ENCODE measurements at regions not wholly inside any gene's neighbourhood (a gene's known extent, or its start where the extent isn't known, plus 50 kb on each side); places are given as distances from the start of the nearest gene placed in this dataset.

- Histone ChIP-seq H4K91ac (ENCODE audit: insufficient read length, low read depth, low read length) (no peak overlapping the region), H3K79me1 (ENCODE audit: insufficient read depth, low read depth, low read length, poor library complexity, severe bottlenecking) (no peaks in the 10 kb centered on the region), H2BK20ac (ENCODE audit: low read depth, low read length, poor library complexity, severe bottlenecking) (no peak overlapping the region), H3K4me1 (ENCODE audit: insufficient read depth, low read length) (no peaks in the 10 kb centered on the region), H2AFZ (ENCODE audit: low read length) (no peak overlapping the region), H3K4me2 (ENCODE audit: insufficient read depth, insufficient read length, low read length) (no peak overlapping the region), H2BK12ac (ENCODE audit: insufficient read length, low read depth, low read length) (no peak overlapping the region), H3K56ac (ENCODE audit: insufficient read length, low read depth, low read length) (no peak overlapping the region), H3K27ac (ENCODE audit: insufficient read length, low read depth, low read length) (no peak overlapping the region), H3K79me2 (ENCODE audit: insufficient read depth, low read length) (no peaks in the 10 kb centered on the region), H3K27me3 (ENCODE audit: insufficient read depth, low read length) (no peaks in the 10 kb centered on the region), H3K9ac (ENCODE audit: extremely low read depth, insufficient read length, low read length) (no peak overlapping the region), H3K14ac (ENCODE audit: insufficient read depth, low read length) (no peak overlapping the region), H4K5ac (ENCODE audit: insufficient read length, low read depth, low read length) (no peak overlapping the region), H3K4ac (ENCODE audit: low read depth, low read length) (no peak overlapping the region), H3K18ac (ENCODE audit: insufficient read length, low read depth, low read length) (no peak overlapping the region), H3K9me3 (ENCODE audit: control insufficient read depth, low read depth, low read length) (no peaks in the 10 kb centered on the region), H3K23me2 (ENCODE audit: insufficient read length, low read depth, low read length, poor library complexity, severe bottlenecking) (no peaks in the 10 kb centered on the region), H3T11ph (ENCODE audit: low read length) (no peak overlapping the region), H4K20me1 (ENCODE audit: control insufficient read depth, insufficient read depth, insufficient read length) (no peaks in the 10 kb centered on the region), H2AK5ac (ENCODE audit: insufficient read length, low read length) (no peak overlapping the region), H4K8ac (replicated peaks; ENCODE audit: insufficient read length, low read depth, low read length) (no peak overlapping the region), H2BK15ac (ENCODE audit: low read depth, low read length) (no peak overlapping the region), H2BK120ac (ENCODE audit: low read depth, low read length, poor library complexity, severe bottlenecking) (no peak overlapping the region), H2BK5ac (ENCODE audit: insufficient read length, low read length) (no peak overlapping the region), H3K23ac (ENCODE audit: insufficient read length, low read depth, low read length) (no peak overlapping the region)
- Mint-ChIP-seq H3K4me3 (no peak overlapping the region), H3K36me3 (ENCODE audit: insufficient read depth in 1 of 3, low read depth in 3 of 3) (peaks cover 2 to 12% (median 7%) of the 10 kb centered on the region in 3 experiments; a peak in 4 of 7 replicates), H3K9me3 (peaks cover 0 to 4% of the 10 kb centered on the region in 2 experiments; a peak in 1 of 5 replicates), H3K27ac (no peak overlapping the region), H3K4me1 (peaks cover 17 to 18% of the 10 kb centered on the region in 2 experiments), H3K27me3 (ENCODE audit: low read depth) (no peaks in the 10 kb centered on the region)
- no CpG with 5 or more reads among the region's 1 CpG for WGBS (ENCODE audit: extremely low coverage, insufficient read length, low lambda C conversion rate)
- TF ChIP-seq CTCF (conservative IDR thresholded peaks at IDR 0.05), result no peak
- DNase-seq, result no peak
These were observed 1286.8 kb upstream of the CDH8 start for GRCh38 chr16:63323055-63323454.

Data from H9 (cell line).